Gastroesophageal sphincter (tissue), 4 donors: ENCODE measurements at regions not wholly inside any gene's neighbourhood (a gene's known extent, or its start where the extent isn't known, plus 50 kb on each side); places are given as distances from the start of the nearest gene placed in this dataset.

ENCODE experiments used
- ATAC-seq: fragments of 150-250 bp; one replicate; pipeline ENCODE4 v1.9.1; 2016; ENCODE audit warnings: mild to moderate bottlenecking, moderate library complexity
- H3K27ac ChIP-seq, 4 donors: fragments of 200-600 bp; sonication (generic) in 3 of 4; 1 replicate in 3 of 4; 2 replicates in 1 of 4; pipeline ENCODE4 v1.5.1; 2016 to 2019
- H3K27me3 ChIP-seq: fragments of 200-600 bp; sonication (generic); one replicate; pipeline ENCODE4 v1.5.1; 2019
- H3K36me3 ChIP-seq, 2 donors: fragments of 200-600 bp; sonication (generic); one replicate each; pipeline ENCODE4 v1.5.1; 2019; ENCODE audit warnings: control low read depth in 1 of 2
- H3K4me1 ChIP-seq, 3 donors: fragments of 200-600 bp; sonication (generic); 1 replicate in 2 of 3; 2 replicates in 1 of 3; pipeline ENCODE4 v1.5.1; 2016 to 2019; ENCODE audit warnings: control low read depth in 2 of 3
- H3K4me3 ChIP-seq, 2 donors: fragments of 200-600 bp; sonication (generic); one replicate each; pipeline ENCODE4 v1.5.1; 2019; ENCODE audit warnings: mild to moderate bottlenecking in 1 of 2, moderate library complexity in 1 of 2
- H3K9me3 ChIP-seq, 3 donors: fragments of 200-600 bp; sonication (generic); one replicate each; pipeline ENCODE4 v1.5.1; 2017 to 2019; ENCODE audit warnings: control low read depth in 2 of 3
- EP300 ChIP-seq: sonication (generic); formaldehyde crosslinking; IDR thresholded peaks from one replicate; pipeline ENCODE4 v1.6.1; 2017; ENCODE audit warnings: antibody characterized with exemption, mild to moderate bottlenecking
- POLR2A ChIP-seq, 2 donors: fragments of 450-650 bp; IDR thresholded peaks; one replicate each; pipeline ENCODE4 v1.6.1; 2017; ENCODE audit warnings: antibody characterized with exemption in 2 of 2, mild to moderate bottlenecking in 2 of 2, moderate library complexity in 1 of 2
- POLR2AphosphoS5 ChIP-seq: sonication (generic); formaldehyde crosslinking; IDR thresholded peaks from one replicate; pipeline ENCODE4 v1.6.1; 2017; ENCODE audit warnings: antibody characterized with exemption
- WGBS, 2 donors: methylation state at CpG; one replicate each; pipeline ENCODE4 v1.1.5; 2018; ENCODE audit warnings: low coverage in 1 of 2; 5-methylcytosine and 5-hydroxymethylcytosine counted together
- TF ChIP-seq, protein P1 (sequence below), 4 experiments: fragments of 200-600 bp in 2 of 4; fragments of 450-650 bp in 2 of 4; sonication (generic) in 1 of 4; IDR thresholded peaks; one replicate each; pipeline ENCODE4 v1.5.1; 2017 to 2019; ENCODE audit warnings: antibody characterized with exemption in 4 of 4, mild to moderate bottlenecking in 2 of 4, moderate library complexity in 2 of 4

- H3K27ac ChIP-seq, result no peak overlapping the region
- ATAC-seq, result no peak
- TF ChIP-seq, protein P1, sequence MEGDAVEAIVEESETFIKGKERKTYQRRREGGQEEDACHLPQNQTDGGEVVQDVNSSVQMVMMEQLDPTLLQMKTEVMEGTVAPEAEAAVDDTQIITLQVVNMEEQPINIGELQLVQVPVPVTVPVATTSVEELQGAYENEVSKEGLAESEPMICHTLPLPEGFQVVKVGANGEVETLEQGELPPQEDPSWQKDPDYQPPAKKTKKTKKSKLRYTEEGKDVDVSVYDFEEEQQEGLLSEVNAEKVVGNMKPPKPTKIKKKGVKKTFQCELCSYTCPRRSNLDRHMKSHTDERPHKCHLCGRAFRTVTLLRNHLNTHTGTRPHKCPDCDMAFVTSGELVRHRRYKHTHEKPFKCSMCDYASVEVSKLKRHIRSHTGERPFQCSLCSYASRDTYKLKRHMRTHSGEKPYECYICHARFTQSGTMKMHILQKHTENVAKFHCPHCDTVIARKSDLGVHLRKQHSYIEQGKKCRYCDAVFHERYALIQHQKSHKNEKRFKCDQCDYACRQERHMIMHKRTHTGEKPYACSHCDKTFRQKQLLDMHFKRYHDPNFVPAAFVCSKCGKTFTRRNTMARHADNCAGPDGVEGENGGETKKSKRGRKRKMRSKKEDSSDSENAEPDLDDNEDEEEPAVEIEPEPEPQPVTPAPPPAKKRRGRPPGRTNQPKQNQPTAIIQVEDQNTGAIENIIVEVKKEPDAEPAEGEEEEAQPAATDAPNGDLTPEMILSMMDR (IDR thresholded peaks at IDR 0.05), result no peak
- TF ChIP-seq EP300 (no peak), POLR2AphosphoS5 (no peak), POLR2A (IDR thresholded peaks at IDR 0.05) (no peak)
- no peak overlapping the region for H3K4me3 ChIP-seq
- no peaks in the 10 kb centered on the region for H3K36me3 ChIP-seq
- no peaks in the 10 kb centered on the region for H3K4me1 ChIP-seq
- WGBS, 2 donors, result 64% methylated on average over 1 of the region's 1 CpG; no CpG with 5 or more reads in 1 of the 2 donors
- H3K27me3 ChIP-seq, result no peaks in the 10 kb centered on the region
- no peaks in the 10 kb centered on the region for H3K9me3 ChIP-seq
Measured at GRCh38 chr2:76679025-76679396, 843.2 kb downstream of the LRRTM4 start.

- 24 to 38% methylated on average over 3 of the region's 3 CpGs for WGBS, 2 donors
- Histone ChIP-seq H3K4me3 (no peak overlapping the region), H3K36me3 (no peaks in the 10 kb centered on the region), H3K27me3 (no peaks in the 10 kb centered on the region), H3K27ac (no peak overlapping the region), H3K4me1 (no peaks in the 10 kb centered on the region), H3K9me3 (no peaks in the 10 kb centered on the region)
- no peak for ATAC-seq
- TF ChIP-seq, protein P1 (IDR thresholded peaks at IDR 0.05), result no peak
- TF ChIP-seq EP300 (no peak), POLR2A (IDR thresholded peaks at IDR 0.05) (no peak), POLR2AphosphoS5 (no peak)
Measured at GRCh38 chr2:76678383-76679024, 843.7 kb downstream of the LRRTM4 start.

GRCh38 chr2:76675212-76675611, 847.0 kb downstream of the LRRTM4 start:
- ATAC-seq, result no peak
- Histone ChIP-seq H3K36me3 (no peaks in the 10 kb centered on the region), H3K4me1 (no peaks in the 10 kb centered on the region), H3K27me3 (no peaks in the 10 kb centered on the region), H3K27ac (no peak overlapping the region), H3K9me3 (no peaks in the 10 kb centered on the region), H3K4me3 (no peak overlapping the region)
- TF ChIP-seq POLR2A (IDR thresholded peaks at IDR 0.05) (no peak), POLR2AphosphoS5 (no peak), EP300 (no peak)
- TF ChIP-seq, protein P1 (IDR thresholded peaks at IDR 0.05), result no peak

GRCh38 chr2:76672798-76673197, 849.4 kb downstream of the LRRTM4 start:
- Histone ChIP-seq H3K4me1 (no peaks in the 10 kb centered on the region), H3K36me3 (no peaks in the 10 kb centered on the region), H3K4me3 (no peak overlapping the region), H3K27me3 (no peaks in the 10 kb centered on the region), H3K27ac (no peak overlapping the region), H3K9me3 (no peaks in the 10 kb centered on the region)
- no peak for ATAC-seq
- TF ChIP-seq EP300 (no peak), POLR2AphosphoS5 (no peak), POLR2A (IDR thresholded peaks at IDR 0.05) (no peak)
- TF ChIP-seq, protein P1 (IDR thresholded peaks at IDR 0.05), result no peak
- 79 to 100% methylated on average over 2 of the region's 2 CpGs for WGBS, 2 donors

- Histone ChIP-seq H3K27me3 (no peaks in the 10 kb centered on the region), H3K4me3 (no peak overlapping the region), H3K4me1 (no peaks in the 10 kb centered on the region), H3K36me3 (no peaks in the 10 kb centered on the region), H3K9me3 (no peaks in the 10 kb centered on the region), H3K27ac (no peak overlapping the region)
- no peak for ATAC-seq
- WGBS, 2 donors, result 52 to 66% methylated on average over 2 to 3 of the region's 3 CpGs
- no peak for TF ChIP-seq POLR2A (IDR thresholded peaks at IDR 0.05)
- no peak for TF ChIP-seq POLR2AphosphoS5
- TF ChIP-seq, protein P1 (IDR thresholded peaks at IDR 0.05), result no peak
- no peak for TF ChIP-seq EP300
Measured at GRCh38 chr2:76669966-76670465, 852.2 kb downstream of the LRRTM4 start.
